ENCODE measurements at regions not wholly inside any gene's neighbourhood (a gene's known extent, or its start where the extent isn't known, plus 50 kb on each side); places are given as distances from the start of the nearest gene placed in this dataset.

GRCh38 chr4:23001478-23001877, 308.7 kb downstream of the GBA3 start:
- no peak for DNase-seq

- no peak for DNase-seq
Observed at GRCh38 chr4:22999419-22999818, 306.7 kb downstream of the GBA3 start.

GRCh38 chr4:22997358-22998224, 304.9 kb downstream of the GBA3 start:
- no peak for DNase-seq

- no peak for DNase-seq
Observed at GRCh38 chr4:22991576-22991975, 298.8 kb downstream of the GBA3 start.

- no peak for DNase-seq
Observed at GRCh38 chr4:22988526-22988925, 295.8 kb downstream of the GBA3 start.

- no peak for DNase-seq
Observed at GRCh38 chr4:22987870-22988269, 295.1 kb downstream of the GBA3 start.

GRCh38 chr4:22986881-22987280, 294.1 kb downstream of the GBA3 start:
- no peak for DNase-seq

GRCh38 chr4:22986262-22986661, 293.5 kb downstream of the GBA3 start:
- DNase-seq = no peak

GRCh38 chr4:22984390-22984789, 291.7 kb downstream of the GBA3 start:
- DNase-seq = no peak

GRCh38 chr4:22978656-22979055, 285.9 kb downstream of the GBA3 start:
- no peak for DNase-seq

- no peak for DNase-seq
Observed at GRCh38 chr4:22970665-22971064, 277.9 kb downstream of the GBA3 start.

GRCh38 chr4:22969287-22969896, 276.7 kb downstream of the GBA3 start:
- no peak for DNase-seq

- DNase-seq = no peak
Observed at GRCh38 chr4:22962295-22962694, 269.6 kb downstream of the GBA3 start.

GRCh38 chr4:22959483-22959882, 266.7 kb downstream of the GBA3 start:
- DNase-seq = no peak

GRCh38 chr4:22957774-22958309, 265.1 kb downstream of the GBA3 start:
- no peak for DNase-seq

GRCh38 chr4:22949161-22949855, 256.6 kb downstream of the GBA3 start:
- DNase-seq = no peak

- no peak for DNase-seq
Observed at GRCh38 chr4:22947851-22948250, 255.1 kb downstream of the GBA3 start.

- DNase-seq = no peak
Observed at GRCh38 chr4:22942920-22943559, 250.3 kb downstream of the GBA3 start.

- no peak for DNase-seq
Observed at GRCh38 chr4:22941688-22942375, 249.1 kb downstream of the GBA3 start.

- DNase-seq = no peak
Observed at GRCh38 chr4:22932326-22932725, 239.6 kb downstream of the GBA3 start.

- no peak for DNase-seq
Observed at GRCh38 chr4:22922426-22922825, 229.7 kb downstream of the GBA3 start.

- no peak for DNase-seq
Observed at GRCh38 chr4:22921936-22922335, 229.2 kb downstream of the GBA3 start.

GRCh38 chr4:22911285-22911684, 218.5 kb downstream of the GBA3 start:
- no peak for DNase-seq

Data from CD4-positive, alpha-beta T cell treated with Interleukin-15 for 1 hour (primary cell).